ENCODE measurements at regions not wholly inside any gene's neighbourhood (a gene's known extent, or its start where the extent isn't known, plus 50 kb on each side); places are given as distances from the start of the nearest gene placed in this dataset.

- Histone ChIP-seq H3K27me3 (ENCODE audit: insufficient read depth, low read length, poor library complexity, severe bottlenecking) (no peaks in the 10 kb centered on the region), H3K4me1 (ENCODE audit: insufficient read depth, low read length) (no peaks in the 10 kb centered on the region), H3K4me3 (ENCODE audit: low read length) (no peak overlapping the region), H3K27ac (ENCODE audit: low read depth, low read length) (no peak overlapping the region), H3K36me3 (ENCODE audit: insufficient read depth, low read length) (no peaks in the 10 kb centered on the region), H3K9me3 (ENCODE audit: low read length) (no peaks in the 10 kb centered on the region)
- Mint-ChIP-seq H3K36me3 (no peaks in the 10 kb centered on the region), H3K4me1 (no peaks in the 10 kb centered on the region), H3K4me3 (no peak overlapping the region), H3K27me3 (no peaks in the 10 kb centered on the region), H3K9me3 (peaks cover 0 to 6% (median 0%) of the 10 kb centered on the region in 5 donors), H3K27ac (no peak overlapping the region)
- DNase-seq, result no peak
- POLR2A ChIA-PET, result no interaction called here
- CTCF ChIA-PET, result no interaction called here
Measured at GRCh38 chr2:221848286-221848685, 276.2 kb upstream of the EPHA4 start.

DNA sequence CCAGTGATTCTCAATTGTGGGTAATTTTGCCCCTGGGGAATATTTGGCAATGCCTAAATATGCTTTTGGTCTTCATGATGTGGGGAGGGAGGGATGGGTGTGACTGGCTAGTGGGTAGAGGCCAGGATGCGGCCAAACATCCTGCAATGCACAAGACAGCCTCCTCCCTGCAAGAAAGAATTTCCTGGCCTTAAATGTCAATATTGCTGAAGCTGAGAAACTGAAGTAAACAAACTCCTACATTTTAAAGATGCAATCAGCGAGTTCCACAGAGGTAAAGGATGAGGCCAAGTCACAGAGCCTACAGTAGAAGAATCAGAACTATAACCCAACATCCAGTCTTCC, 272.9 kb upstream of the EPHA4 start:
- POLR2A ChIA-PET, result no interaction called here
- no peaks in the 10 kb centered on the region for H3K4me1 ChIP-seq (ENCODE audit: insufficient read depth, low read length)
- H3K9me3 ChIP-seq (ENCODE audit: low read length), result no peaks in the 10 kb centered on the region
- no peaks in the 10 kb centered on the region for H3K27me3 ChIP-seq (ENCODE audit: insufficient read depth, low read length, poor library complexity, severe bottlenecking)
- no peak overlapping the region for H3K4me3 ChIP-seq (ENCODE audit: low read length)
- Mint-ChIP-seq H3K4me1 (no peaks in the 10 kb centered on the region), H3K27ac (no peak overlapping the region), H3K9me3 (peaks cover 0 to 12% (median 0%) of the 10 kb centered on the region in 5 donors), H3K36me3 (no peaks in the 10 kb centered on the region), H3K4me3 (no peak overlapping the region), H3K27me3 (no peaks in the 10 kb centered on the region)
- H3K36me3 ChIP-seq (ENCODE audit: insufficient read depth, low read length), result no peaks in the 10 kb centered on the region
- no peak for DNase-seq
- H3K27ac ChIP-seq (ENCODE audit: low read depth, low read length), result no peak overlapping the region
- CTCF ChIA-PET, result no interaction called here

GRCh38 chr2:221844212-221845020, 272.3 kb upstream of the EPHA4 start:
- POLR2A ChIA-PET, result no interaction called here
- Mint-ChIP-seq H3K4me3 (no peak overlapping the region), H3K4me1 (no peaks in the 10 kb centered on the region)

DNA sequence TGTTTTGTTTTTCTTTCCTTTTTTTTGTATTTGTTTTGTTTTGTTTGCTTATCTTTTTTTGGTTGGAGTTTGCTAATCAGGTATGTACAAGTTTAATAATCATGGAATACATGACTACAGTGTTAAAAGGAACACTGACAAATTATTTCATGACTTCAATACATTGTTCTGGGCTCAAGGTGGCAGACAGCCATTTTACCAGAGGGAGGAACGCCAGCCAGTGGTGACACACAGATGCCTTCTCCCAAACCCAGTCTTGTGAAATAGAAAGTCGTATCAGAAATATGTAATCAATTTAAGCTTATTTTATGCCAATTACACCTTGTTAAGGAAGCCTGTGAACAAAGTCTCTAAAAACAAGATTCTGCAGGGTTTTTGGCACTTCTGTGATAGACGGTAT, 264.0 kb upstream of the EPHA4 start:
- Mint-ChIP-seq H3K9me3 (peaks cover 0 to 11% (median 1%) of the 10 kb centered on the region in 5 donors), H3K27ac (no peak overlapping the region), H3K4me3 (no peak overlapping the region), H3K4me1 (no peaks in the 10 kb centered on the region), H3K36me3 (no peaks in the 10 kb centered on the region), H3K27me3 (no peaks in the 10 kb centered on the region)
- no peak for DNase-seq
- ChIA-PET POLR2A (no interaction called here), CTCF (interaction anchor here (1.2 kb wide), 1 partner anchor 10 kb away, joined by 3 read pairs; no protein-coding TSS in a partner anchor)
- H3K27ac ChIP-seq (ENCODE audit: low read depth, low read length), result no peak overlapping the region
- H3K9me3 ChIP-seq (ENCODE audit: low read length), result no peaks in the 10 kb centered on the region
- no peaks in the 10 kb centered on the region for H3K36me3 ChIP-seq (ENCODE audit: insufficient read depth, low read length)
- no peaks in the 10 kb centered on the region for H3K4me1 ChIP-seq (ENCODE audit: insufficient read depth, low read length)
- H3K27me3 ChIP-seq (ENCODE audit: insufficient read depth, low read length, poor library complexity, severe bottlenecking), result no peaks in the 10 kb centered on the region
- H3K4me3 ChIP-seq (ENCODE audit: low read length), result no peak overlapping the region

More at GRCh38 chr2:221844212-221845020, 272.3 kb upstream of the EPHA4 start:
- Mint-ChIP-seq H3K36me3 (no peaks in the 10 kb centered on the region), H3K27me3 (no peaks in the 10 kb centered on the region), H3K27ac (no peak overlapping the region), H3K9me3 (peaks cover 0 to 12% (median 0%) of the 10 kb centered on the region in 5 donors)
- no peaks in the 10 kb centered on the region for H3K36me3 ChIP-seq (ENCODE audit: insufficient read depth, low read length)
- CTCF ChIA-PET, result no interaction called here
- H3K27ac ChIP-seq (ENCODE audit: low read depth, low read length), result no peak overlapping the region
- no peaks in the 10 kb centered on the region for H3K4me1 ChIP-seq (ENCODE audit: insufficient read depth, low read length)
- H3K9me3 ChIP-seq (ENCODE audit: low read length), result no peaks in the 10 kb centered on the region
- H3K27me3 ChIP-seq (ENCODE audit: insufficient read depth, low read length, poor library complexity, severe bottlenecking), result no peaks in the 10 kb centered on the region
- DNase-seq, result no peak
- H3K4me3 ChIP-seq (ENCODE audit: low read length), result no peak overlapping the region

DNA sequence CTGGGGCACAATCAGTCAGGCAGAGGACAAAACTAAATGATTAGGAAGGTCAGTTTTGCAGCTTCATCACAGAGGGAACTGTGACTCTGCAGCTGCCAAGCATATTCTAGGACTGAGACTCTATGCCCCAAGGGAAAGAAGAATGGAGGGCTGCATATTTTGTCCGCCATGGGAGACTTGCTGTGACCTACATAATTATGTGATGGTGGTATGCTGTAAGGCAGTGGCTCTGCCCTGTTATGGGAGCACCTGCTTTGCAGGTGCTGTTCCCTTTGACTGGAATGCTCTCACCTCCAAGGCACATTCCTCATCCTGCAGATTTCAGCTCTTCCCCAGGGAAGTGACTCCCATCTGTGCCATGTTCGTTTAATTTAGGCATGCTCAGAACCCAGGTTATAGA, 261.9 kb upstream of the EPHA4 start:
- ChIA-PET POLR2A (no interaction called here), CTCF (no interaction called here)
- Mint-ChIP-seq H3K4me1 (no peaks in the 10 kb centered on the region), H3K9me3 (peaks cover 0 to 12% (median 1%) of the 10 kb centered on the region in 5 donors), H3K36me3 (no peaks in the 10 kb centered on the region), H3K27ac (no peak overlapping the region), H3K4me3 (no peak overlapping the region), H3K27me3 (no peaks in the 10 kb centered on the region)
- no peak for DNase-seq
- Histone ChIP-seq H3K27ac (ENCODE audit: low read depth, low read length) (no peak overlapping the region), H3K4me3 (ENCODE audit: low read length) (no peak overlapping the region), H3K27me3 (ENCODE audit: insufficient read depth, low read length, poor library complexity, severe bottlenecking) (no peaks in the 10 kb centered on the region), H3K4me1 (ENCODE audit: insufficient read depth, low read length) (no peaks in the 10 kb centered on the region), H3K36me3 (ENCODE audit: insufficient read depth, low read length) (no peaks in the 10 kb centered on the region), H3K9me3 (ENCODE audit: low read length) (no peaks in the 10 kb centered on the region)

DNA sequence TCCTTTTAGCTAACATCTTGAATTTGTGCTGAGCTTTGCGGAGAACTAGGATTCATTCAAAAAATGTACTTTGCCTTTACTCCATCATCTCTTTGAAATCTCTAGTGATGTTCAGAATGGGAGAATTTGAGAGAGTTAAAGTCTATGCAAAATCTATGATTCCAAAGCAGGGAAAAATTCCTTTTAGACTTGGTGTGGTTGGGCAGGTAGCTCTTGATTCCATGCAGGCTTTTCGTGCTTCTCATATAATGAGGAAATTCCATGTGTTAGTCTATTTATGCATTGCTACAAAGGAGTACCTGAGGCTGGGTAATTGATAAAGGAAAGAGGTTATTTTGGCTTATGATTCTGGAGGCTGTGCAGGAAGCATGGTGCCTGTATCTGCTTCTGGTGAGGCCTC, 258.9 kb upstream of the EPHA4 start:
- CTCF ChIA-PET, result no interaction called here
- POLR2A ChIA-PET, result no interaction called here
- H3K27me3 Mint-ChIP-seq, result no peaks in the 10 kb centered on the region

DNA sequence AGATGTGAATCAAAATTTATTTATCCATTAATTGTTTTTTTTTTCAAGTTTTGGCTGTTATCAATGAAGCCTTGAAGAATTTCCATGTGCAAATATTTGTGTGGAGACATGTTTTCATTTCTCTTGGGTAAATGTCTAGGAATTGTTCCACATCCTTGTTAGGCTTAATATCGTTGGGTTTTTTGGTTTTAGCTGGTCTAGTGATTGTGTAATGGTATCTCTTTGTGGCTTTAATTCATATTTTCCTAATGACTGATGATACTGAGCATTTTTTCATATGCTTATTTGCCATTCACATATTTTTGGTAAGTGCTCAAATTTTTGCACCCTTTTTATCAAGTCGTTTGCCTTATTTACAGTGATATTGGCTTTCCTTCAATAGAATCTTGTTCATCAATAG, 250.3 kb upstream of the EPHA4 start:
- H3K4me1 ChIP-seq (ENCODE audit: insufficient read depth, low read length), result no peaks in the 10 kb centered on the region
- no peak for DNase-seq
- H3K9me3 ChIP-seq (ENCODE audit: low read length), result no peaks in the 10 kb centered on the region
- POLR2A ChIA-PET, result no interaction called here
- Mint-ChIP-seq H3K36me3 (no peaks in the 10 kb centered on the region), H3K27me3 (no peaks in the 10 kb centered on the region), H3K9me3 (peaks cover 0 to 5% (median 2%) of the 10 kb centered on the region in 5 donors), H3K4me3 (no peak overlapping the region), H3K4me1 (no peaks in the 10 kb centered on the region), H3K27ac (no peak overlapping the region)
- H3K4me3 ChIP-seq (ENCODE audit: low read length), result no peak overlapping the region
- H3K27me3 ChIP-seq (ENCODE audit: insufficient read depth, low read length, poor library complexity, severe bottlenecking), result no peaks in the 10 kb centered on the region
- no peaks in the 10 kb centered on the region for H3K36me3 ChIP-seq (ENCODE audit: insufficient read depth, low read length)
- CTCF ChIA-PET, result no interaction called here
- H3K27ac ChIP-seq (ENCODE audit: low read depth, low read length), result no peak overlapping the region

More for the DNA sequence above, 258.9 kb upstream of the EPHA4 start:
- Histone ChIP-seq H3K36me3 (ENCODE audit: insufficient read depth, low read length) (no peaks in the 10 kb centered on the region), H3K27ac (ENCODE audit: low read depth, low read length) (no peak overlapping the region), H3K4me3 (ENCODE audit: low read length) (no peak overlapping the region), H3K9me3 (ENCODE audit: low read length) (no peaks in the 10 kb centered on the region), H3K4me1 (ENCODE audit: insufficient read depth, low read length) (no peaks in the 10 kb centered on the region), H3K27me3 (ENCODE audit: insufficient read depth, low read length, poor library complexity, severe bottlenecking) (no peaks in the 10 kb centered on the region)
- H3K4me3 Mint-ChIP-seq, result no peak overlapping the region
- H3K27ac Mint-ChIP-seq, result no peak overlapping the region
- peaks cover 0 to 16% (median 1%) of the 10 kb centered on the region in 5 donors for H3K9me3 Mint-ChIP-seq
- H3K4me1 Mint-ChIP-seq, result no peaks in the 10 kb centered on the region
- DNase-seq, result no peak
- no peaks in the 10 kb centered on the region for H3K36me3 Mint-ChIP-seq

DNA sequence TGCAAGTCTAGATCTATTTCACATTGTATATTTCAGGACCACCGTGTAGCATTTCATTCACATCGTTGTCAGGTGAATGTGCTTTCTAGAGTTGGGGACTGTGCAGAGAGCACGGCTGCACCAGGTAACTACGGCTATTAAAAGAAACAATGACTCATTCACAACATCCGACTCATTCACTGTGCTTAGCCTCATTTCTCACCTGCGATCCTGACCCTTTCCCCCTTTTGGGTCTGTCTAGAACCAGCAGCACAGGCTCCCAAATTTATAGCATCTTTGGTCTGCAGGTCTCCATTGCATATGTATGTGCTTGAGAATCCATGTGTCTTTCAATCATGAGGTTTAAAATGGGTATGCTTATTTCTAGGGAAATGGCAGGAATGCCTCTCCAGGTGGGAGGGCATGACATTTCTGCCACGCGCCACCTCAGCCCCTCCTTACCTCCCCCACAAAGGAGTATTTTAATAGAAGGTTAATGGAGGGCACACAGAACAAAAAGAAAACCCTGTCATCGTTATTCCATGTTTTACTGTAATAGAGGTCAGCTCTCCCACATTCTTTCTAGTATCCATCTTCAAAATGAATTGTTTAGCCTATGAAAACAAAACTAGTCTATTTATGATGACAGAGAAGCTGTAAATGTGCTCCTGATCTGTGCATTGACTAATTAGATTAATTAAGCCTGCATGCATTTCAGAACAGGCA, 246.7 kb upstream of the EPHA4 start:
- POLR2A ChIA-PET, result no interaction called here

More for the DNA sequence above, 246.7 kb upstream of the EPHA4 start:
- no peaks in the 10 kb centered on the region for H3K9me3 ChIP-seq (ENCODE audit: low read length)
- Mint-ChIP-seq H3K36me3 (no peaks in the 10 kb centered on the region), H3K27me3 (peaks cover 0 to 1% of the 10 kb centered on the region in 2 donors), H3K4me3 (no peak overlapping the region), H3K9me3 (peaks cover 0 to 4% (median 0%) of the 10 kb centered on the region in 5 donors), H3K4me1 (no peaks in the 10 kb centered on the region), H3K27ac (peak overlapping the region in 1 of 8 donors; percentile 74)
- H3K27me3 ChIP-seq (ENCODE audit: insufficient read depth, low read length, poor library complexity, severe bottlenecking), result no peaks in the 10 kb centered on the region
- H3K36me3 ChIP-seq (ENCODE audit: insufficient read depth, low read length), result no peaks in the 10 kb centered on the region
- no peak overlapping the region for H3K4me3 ChIP-seq (ENCODE audit: low read length)
- no peak overlapping the region for H3K27ac ChIP-seq (ENCODE audit: low read depth, low read length)
- no peaks in the 10 kb centered on the region for H3K4me1 ChIP-seq (ENCODE audit: insufficient read depth, low read length)
- CTCF ChIA-PET, result no interaction called here
- no peak for DNase-seq

Measured in CD8-positive, alpha-beta memory T cell (primary cell).